HG03060 (cell line): ENCODE measurements at regions not wholly inside any gene's neighbourhood (a gene's known extent, or its start where the extent isn't known, plus 50 kb on each side); places are given as distances from the start of the nearest gene placed in this dataset.
"Not testable (repeated sequence)": the region's sequence is repeated elsewhere in the genome, so short reads cannot be mapped to it uniquely, and the experiment has no call there.

Source experiments
- ATAC-seq: cut with Tn5 transposase; IDR thresholded peaks from one replicate; pipeline ENCODE4 v1.9.1; 2021; ENCODE audit warnings: low read depth, moderate number of reproducible peaks; ENCODE audit not compliant: unreplicated experiment

DNA sequence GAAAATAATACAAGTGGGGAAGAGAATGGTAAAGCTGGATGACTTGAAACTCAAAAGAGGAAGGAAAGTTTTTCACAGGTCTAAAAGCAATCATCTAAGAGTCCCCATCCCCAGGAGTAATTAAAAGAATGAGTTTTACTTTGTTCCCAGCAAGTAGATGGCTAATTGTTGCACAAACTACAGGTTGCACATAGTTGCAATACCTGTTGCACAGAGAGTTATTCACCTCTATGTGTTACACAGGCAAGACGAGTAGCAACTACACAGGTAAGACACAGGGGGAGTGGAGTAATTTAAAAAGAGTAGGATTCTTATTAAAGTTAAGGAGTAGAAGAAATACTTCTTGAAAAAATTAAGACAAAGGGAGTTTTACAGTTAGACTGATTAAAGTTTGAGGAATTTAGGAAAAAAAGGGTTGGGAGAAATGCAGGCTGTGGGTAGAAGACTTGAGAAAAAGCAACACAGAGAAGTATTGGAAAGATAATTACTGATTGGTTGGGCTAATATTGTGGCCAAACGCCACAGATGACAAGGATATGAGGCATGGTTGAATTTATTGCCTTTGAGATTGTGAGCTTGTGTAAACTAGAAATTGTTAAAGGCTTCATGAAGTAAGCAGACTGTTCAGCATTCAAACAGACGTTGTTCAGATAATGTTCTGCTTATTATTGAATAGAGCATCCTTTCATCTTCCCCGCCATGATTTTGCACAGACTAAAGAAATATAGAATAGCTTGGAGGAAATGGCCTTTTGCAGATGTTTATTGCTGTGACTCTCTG lies 699.3 kb downstream of the NR4A2 start:
- ATAC-seq, result no peak

DNA sequence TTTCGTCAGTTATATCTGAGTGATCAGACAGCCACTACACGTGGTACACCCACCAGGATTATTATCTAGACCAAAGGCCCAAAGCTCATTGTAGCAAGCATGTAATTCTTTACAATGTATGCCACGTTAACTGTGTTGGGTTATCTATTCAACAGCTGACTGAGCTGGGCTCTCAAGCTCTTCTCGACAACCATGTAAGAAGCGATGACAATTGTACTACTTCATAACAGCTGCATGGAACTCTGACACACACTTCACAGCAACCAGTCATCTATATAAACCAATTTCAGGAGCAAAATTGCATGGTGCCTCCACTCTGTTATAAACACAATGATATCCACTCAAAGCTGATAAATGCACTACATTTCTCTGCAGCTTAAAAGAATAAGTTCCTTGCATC lies 701.8 kb downstream of the NR4A2 start:
- no peak for ATAC-seq

DNA sequence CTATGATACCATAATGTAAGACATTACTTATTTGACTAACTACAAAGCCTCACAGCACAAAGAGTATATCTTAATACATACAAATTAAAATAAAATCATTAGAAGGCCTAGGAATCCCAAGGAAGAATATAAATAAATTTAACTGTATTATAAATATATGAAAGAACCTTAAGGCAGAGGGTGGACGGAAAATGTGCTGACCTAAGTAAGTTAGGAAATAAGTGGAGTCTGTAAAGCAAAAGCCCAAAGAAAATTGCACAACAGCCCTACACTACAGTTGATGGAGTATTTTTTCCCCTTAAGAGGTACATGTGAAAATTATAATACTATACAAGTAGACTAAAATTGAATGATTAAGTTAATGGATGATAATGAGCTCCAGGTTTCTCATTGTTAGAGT lies 710.1 kb downstream of the NR4A2 start:
- no peak for ATAC-seq

DNA sequence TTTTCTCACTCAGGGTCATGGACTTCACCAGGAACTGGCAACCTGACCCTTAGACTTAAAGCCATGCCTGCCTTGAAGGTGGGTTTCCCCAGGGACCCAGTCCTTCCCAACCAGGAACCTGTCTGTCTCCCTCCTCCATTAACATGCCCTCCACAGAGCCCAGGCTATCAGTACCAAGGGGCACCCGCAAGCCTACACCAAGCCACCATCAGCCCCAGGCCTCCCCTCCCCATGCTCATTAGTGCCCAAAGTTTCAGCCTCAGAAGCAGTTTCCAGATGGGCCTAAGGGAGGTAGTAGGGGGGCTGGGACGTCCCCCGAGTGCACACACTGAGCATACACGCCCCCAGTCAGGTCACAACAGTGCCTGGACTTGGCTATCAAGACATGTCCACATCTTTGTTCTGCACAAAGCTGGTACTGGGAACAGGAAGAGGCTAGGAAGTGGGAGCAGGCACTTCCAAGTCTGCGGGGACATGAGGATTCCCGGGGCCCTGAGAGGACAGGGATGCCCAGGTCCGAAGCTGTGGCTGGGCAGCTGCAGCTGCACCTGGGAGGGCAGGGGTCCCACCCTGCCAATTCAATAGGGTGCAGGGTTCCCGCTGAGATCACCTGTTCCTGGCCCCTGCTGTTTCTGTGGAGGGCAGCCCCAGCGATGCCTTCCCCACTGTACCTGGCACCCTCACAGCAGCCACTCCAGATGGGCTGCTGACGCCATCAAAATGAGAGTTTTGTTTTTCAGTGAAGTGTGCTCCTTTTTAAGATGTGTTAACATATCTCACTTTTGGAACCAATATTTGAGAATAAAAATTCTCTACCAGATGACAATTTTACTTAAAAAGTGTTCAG lies 731.4 kb downstream of the NR4A2 start:
- no peak for ATAC-seq

DNA sequence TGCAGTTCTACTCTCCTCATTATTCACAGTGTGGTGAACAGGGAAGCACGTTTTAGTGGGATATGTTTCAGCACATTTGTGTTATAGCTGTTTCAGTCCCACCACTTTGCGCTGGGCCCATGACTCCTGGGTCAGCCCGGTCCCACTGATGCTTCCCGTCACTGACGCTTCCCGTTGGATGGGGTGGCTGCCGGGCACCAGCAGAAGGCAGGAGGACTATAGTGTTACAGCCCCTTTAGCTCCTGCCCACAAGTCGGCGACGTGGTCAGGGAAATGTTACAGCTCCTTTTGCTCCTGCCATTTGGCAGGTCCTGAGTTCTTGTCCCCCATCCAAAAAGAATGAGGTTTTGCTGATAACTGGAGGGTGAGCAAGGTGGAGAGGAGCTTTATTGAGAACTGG lies 732.2 kb downstream of the NR4A2 start:
- no peak for ATAC-seq

DNA sequence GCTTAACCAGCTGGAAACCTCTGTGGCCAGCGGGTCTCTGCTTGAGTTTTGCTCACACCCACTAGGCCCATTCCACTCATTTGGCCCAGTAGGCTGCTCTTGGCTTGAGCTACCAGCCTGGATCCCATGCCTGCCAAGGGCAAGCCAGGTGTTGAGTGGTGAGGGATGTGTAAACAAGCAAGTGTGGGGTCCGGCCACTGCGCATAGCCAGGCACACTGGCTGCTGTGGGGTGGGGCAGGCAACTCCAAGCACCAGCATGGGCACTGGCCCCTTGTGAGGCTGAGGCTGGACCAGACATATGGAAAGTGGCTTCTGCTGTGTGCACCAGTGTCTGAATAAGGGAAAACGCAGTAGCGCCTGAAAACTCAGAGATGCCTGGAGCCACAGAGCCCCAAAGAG lies 732.7 kb downstream of the NR4A2 start:
- ATAC-seq, result no peak

DNA sequence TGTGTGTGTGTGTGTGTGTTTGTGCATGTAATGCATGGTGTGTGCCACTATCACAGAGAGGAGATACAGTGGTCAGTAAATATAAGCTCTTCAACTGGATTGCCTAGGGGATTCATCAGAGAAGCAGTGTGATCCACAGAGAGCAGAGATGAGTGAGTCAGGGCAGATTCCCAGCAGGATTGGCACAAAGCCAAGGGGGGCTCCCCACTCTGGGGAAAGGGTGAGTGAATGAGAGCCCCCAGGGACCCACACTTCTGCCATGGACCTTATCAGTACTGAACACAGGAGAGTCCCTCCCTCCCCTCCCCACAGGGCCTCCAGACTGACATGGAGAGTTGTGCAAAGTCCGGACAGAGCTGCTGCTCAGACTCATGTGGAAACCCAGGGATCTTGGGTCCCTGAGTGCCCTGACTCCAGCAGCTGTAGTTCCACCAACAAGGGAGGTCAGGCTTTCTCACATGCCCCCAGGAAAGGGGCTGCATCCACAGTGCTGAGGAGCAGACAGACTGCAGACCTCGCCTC lies 748.8 kb downstream of the NR4A2 start:
- no peak for ATAC-seq

DNA sequence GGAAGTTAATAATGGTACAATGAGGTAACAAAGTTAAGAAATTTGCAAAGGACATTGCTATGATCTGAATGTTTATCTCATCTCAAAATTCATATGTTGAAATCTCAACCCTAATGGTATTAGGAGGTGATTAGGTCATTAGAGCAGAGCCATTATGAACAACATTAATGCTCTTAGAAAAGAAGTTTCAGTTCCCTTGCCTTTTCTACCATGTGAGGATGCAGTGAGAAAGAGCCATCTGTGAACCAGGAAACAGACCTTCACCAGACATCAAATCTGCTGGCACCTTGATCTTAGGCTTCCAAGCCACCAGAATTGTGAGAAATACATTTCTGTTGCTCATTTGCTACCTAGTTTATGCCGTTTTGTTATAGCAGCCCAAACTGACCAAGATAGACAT lies 757.6 kb downstream of the NR4A2 start:
- no peak for ATAC-seq

DNA sequence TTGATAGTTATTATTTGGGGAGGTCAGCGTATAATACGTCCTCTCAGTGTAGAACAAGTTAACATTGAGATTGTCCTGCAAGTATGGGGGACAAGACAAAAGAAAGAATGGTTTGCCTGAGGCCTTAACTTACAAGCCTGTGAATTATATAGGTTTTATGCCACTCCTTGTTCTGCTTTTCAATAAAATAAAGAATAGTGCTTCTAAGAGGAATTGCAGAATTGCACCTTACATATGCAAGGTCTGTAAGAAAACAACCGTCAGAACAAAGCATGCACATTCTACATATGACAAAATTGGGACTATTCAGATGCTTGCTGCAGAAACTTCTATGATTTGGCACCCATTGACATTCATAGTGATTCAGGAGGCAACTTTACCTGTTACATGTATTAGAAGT lies 785.0 kb downstream of the NR4A2 start:
- no peak for ATAC-seq

DNA sequence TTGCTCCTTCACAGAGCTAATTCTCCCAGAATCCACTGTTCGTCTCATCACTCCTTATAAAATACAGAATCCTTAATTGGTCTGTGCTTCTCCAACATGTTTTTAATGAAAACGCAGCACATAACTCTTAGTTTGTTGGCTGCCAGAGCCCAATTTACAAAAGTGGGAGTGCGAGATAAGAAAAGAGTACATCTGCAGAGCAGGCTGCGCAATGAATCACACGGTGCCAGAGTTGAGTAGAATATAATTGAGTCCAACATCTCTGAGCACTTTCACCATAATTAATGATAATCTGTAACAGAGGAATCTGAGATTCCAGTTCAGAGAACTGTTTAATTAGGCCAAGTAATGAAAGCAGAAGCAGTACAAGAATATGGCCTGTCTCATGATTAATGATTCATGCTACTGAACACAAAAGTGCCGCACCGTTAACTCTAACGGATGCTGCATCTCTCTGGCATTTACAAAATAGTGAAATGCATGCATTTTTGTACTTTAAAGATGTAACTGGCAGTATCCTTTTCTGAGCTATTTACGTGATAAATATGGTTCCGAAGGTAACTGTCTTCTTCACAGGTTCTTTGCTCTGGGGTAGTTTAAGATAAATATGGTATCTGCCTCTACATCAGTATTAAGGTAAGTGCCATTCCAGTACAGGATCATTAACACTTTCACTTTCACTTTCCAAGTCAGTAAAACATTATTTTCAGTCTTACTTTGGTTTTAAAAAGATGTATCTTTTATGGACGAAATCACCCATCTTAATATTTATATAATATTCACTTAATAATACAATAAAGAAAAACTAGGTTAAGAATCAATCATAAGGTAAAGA lies 785.6 kb downstream of the NR4A2 start:
- no peak for ATAC-seq

DNA sequence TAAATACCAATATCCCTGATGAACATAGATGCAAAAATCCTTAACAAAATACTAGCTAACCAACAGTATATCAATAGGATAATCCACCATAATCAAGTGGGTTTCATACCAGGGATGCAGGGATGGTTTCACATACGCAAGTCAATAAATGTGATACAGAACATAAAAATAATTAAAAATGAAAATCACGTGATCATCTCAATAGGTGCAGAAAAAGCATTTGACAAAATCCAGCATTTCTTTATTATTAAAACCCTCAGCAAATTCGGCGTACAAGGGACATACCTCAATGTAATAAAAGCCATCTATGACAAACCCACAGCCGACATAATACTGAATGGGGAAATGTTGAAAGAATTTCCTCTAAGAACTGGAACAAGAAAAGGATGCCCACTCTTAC lies 793.5 kb downstream of the NR4A2 start:
- not testable (repeated sequence) for ATAC-seq

DNA sequence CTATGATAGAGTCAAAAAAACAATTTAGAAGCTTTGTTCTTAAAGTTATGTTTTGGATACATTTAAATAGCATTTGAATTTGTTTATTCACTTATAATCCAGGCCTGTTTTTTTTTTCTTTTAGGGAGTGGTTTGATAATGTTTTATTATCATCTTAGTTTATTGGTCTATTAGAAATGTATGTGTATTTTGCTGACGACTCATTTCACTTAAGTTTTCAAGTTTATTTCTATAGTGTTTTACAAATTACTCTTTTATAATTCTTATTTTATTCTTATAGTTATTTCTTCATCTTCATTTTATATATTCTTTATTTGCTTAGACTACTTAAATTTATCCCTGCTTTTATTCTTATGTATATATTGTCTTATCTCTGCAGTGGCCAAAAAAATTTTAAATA lies 804.5 kb downstream of the NR4A2 start:
- no peak for ATAC-seq

DNA sequence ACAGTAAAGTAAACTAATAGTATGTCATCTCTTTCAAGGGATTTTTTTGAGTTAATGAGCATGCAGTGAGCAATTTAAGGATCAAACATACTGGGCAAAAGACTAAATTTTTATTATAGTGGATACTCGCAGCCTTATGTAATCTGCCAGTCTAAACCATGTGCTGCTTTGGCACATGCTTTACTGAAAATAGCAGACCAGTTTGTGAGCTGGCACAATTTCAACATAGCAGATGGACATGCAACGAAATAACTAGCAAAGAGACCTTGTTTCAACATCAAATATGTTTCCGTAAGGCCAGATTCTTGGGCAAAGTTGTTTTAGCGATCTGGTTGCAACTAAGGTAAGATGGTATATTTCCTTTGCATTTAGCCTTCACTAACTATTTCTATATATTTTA lies 807.3 kb downstream of the NR4A2 start:
- no peak for ATAC-seq

DNA sequence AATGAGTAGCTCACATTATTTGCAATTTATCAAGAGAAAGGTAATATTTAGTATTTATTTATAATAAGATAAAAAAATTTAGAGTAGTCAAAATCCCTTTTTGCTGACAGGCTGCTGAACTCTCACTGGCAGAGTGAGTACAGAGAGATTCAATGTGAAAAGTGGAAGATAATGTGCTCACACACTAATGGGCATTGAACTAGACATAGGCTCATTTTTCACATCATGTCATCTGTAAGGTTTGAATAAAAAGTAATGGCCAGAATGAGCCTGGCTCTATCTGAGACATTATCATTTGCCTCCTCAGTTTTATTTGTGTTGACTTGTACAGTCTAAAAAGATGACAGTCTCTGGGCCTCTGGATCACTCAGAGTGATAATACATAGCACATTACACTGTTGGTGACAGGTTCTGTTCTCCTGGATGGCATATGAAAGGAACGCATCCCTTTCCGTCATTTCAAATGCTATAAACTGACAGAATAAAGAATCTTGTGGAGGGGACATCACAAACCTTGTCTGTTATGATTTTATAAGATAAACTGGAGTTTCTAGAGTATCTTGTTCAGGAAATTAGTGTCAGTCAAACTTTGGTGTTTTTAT lies 812.9 kb downstream of the NR4A2 start:
- ATAC-seq, result no peak

DNA sequence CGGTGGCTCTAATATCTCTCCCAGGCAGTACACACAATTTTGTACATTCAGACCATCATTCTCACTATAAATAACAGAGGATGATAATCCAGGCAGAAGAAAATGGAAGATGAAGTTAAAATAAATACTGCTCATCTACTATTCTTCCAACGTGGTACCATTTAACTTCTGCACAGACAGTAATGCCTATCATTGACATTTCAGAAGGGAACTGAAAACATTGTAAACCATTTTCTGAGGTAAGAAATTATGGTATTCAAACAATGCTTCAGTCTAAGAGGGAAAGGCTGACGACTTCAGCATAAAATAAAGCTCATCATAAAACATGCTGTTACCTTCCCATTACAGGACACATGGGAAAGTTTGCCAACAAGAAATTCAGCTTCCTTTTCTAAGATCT lies 814.4 kb downstream of the NR4A2 start:
- no peak for ATAC-seq

DNA sequence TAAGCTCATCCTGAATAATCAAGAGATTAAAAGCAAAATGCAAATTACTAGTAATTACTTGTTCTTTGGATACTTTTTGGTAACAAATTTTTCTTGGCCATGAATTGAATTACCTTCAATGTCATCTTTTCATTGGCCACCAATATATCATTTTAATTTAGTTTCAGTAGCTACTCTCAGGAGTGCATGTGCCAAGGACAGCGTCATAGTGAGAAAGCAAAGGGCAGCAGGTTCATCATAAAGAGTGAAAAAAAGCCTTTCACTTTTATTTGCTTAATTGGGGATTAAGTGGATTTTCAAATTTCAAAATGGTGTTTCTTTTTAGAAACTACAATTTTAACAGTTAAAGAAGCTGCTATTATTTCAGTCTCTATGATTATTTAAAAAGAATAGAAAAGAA lies 815.2 kb downstream of the NR4A2 start:
- ATAC-seq, result no peak

DNA sequence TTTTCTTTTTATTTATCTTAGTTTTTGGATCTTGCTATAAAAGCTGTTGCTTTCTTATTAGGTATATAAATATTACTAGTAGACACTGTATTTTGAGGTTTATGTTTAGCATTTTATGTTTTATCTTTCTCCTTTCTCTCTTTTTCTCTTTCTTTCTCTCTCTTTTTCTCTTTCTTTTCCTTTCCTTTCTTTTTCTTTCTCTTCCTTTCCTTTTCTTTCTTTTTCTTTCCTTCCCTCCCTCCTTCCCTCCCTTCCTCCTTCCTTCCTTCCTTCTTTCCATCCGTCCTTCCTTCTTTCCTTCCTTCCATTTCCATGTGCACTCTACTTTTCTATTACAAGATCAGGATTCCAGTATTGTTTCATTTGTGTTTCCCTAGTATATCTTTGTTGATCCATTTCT lies 814.8 kb downstream of the KCNJ3 start:
- ATAC-seq, result no peak

DNA sequence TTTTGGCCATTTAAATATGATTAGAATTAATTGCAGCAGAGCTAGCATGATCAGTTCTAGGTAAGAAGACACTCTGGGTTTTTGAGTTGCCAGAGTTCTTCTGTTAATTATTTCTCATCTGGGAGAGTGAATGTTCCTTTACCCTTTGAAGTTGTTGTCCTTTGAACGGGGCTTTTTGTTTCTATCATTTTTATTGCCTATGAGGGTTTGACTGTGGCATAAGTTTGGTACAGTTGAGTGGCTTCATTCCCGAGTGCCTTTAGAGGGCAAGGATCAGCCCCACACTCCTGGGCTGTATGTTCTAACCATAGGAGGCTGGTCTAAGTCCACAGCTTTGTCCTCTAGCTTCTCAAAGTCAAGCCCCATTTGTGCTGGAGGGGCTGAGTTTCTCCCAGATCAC lies 804.3 kb downstream of the KCNJ3 start:
- no peak for ATAC-seq

DNA sequence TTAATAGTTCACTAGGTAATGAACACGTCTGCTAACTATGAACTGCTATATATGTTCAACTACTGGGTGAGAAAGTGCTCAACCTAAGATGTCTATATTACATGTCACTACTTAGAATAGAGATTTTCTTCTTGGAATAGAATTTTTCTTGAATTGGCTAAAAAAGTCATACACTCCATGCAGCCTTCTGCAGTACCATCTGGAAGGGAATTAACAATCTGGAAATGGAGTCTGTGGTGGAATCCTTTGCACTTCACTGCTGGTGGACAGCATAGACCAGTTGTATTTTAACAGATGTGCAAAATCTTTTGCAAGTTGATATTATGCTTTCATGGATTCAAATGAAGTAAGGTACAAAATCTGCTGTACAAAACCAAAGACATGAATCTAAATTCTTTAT lies 799.6 kb downstream of the KCNJ3 start:
- ATAC-seq, result no peak

DNA sequence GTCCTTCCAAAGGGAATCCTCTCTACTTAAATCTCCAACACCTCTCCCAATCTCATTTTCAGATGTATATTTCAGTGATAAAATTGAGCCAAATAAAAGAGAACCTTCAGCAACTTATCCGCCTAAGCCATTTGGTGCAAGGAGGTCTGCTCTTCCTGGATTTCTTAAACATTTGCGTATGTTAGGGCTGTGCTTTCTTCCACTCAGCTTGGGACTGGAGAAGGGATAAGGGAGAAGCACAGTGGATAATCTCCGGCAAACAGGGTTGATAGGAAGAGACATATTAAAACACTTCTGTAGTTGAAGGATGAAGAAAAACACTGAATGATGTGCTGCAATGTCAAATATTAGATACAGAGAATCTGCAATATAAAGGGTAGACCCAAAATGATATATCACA lies 796.2 kb downstream of the KCNJ3 start:
- ATAC-seq, result no peak
